Loucy (cell line): ENCODE measurements at regions not wholly inside any gene's neighbourhood (a gene's known extent, or its start where the extent isn't known, plus 50 kb on each side); places are given as distances from the start of the nearest gene placed in this dataset.

Experiments
- H2AFZ ChIP-seq: fragments of 200-600 bp; sonication (generic); 2 replicates; pipeline ENCODE4 v1.6.0; 2016; ENCODE audit warnings: antibody characterized with exemption, mild to moderate bottlenecking, low read length, moderate library complexity
- H3F3A ChIP-seq: fragments of 200-600 bp; 2 replicates; pipeline ENCODE4 v1.6.0; 2016; ENCODE audit warnings: antibody characterized with exemption, low read depth, mild to moderate bottlenecking
- H3K27me3 ChIP-seq: fragments of 200-600 bp; sonication (generic); 2 replicates; pipeline ENCODE4 v1.6.1; 2014; ENCODE audit warnings: low read length, mild to moderate bottlenecking; ENCODE audit not compliant: insufficient read depth, poor library complexity, severe bottlenecking
- H3K36me3 ChIP-seq: fragments of 200-600 bp; sonication (generic); 2 replicates; pipeline ENCODE4 v1.6.1; 2016; ENCODE audit warnings: low read length; ENCODE audit not compliant: insufficient read depth
- H3K4me1 ChIP-seq: fragments of 200-600 bp; sonication (generic); 2 replicates; pipeline ENCODE4 v1.5.1; 2014; ENCODE audit warnings: low read length, mild to moderate bottlenecking; ENCODE audit not compliant: insufficient read depth, poor library complexity, severe bottlenecking
- H3K4me2 ChIP-seq: fragments of 200-600 bp; sonication (generic); 2 replicates; pipeline ENCODE4 v1.6.0; 2014; ENCODE audit warnings: antibody characterized with exemption, low read length, low read depth, mild to moderate bottlenecking; ENCODE audit not compliant: poor library complexity, severe bottlenecking
- H3K4me3 ChIP-seq: fragments of 200-600 bp; sonication (generic); 2 replicates; pipeline ENCODE4 v1.5.1; 2014; ENCODE audit warnings: low read length, mild to moderate bottlenecking, mixed read lengths; ENCODE audit not compliant: poor library complexity, severe bottlenecking
- H3K79me2 ChIP-seq: fragments of 200-600 bp; sonication (generic); 2 replicates; pipeline ENCODE4 v1.6.1; 2014; ENCODE audit warnings: low read length; ENCODE audit not compliant: insufficient read depth
- H3K9ac ChIP-seq: fragments of 200-600 bp; sonication (generic); 2 replicates; pipeline ENCODE4 v1.6.0; 2014; ENCODE audit warnings: mild to moderate bottlenecking, low read depth, low read length, moderate library complexity; ENCODE audit not compliant: poor library complexity, severe bottlenecking
- H3K9me2 ChIP-seq: fragments of 200-600 bp; sonication (generic); replicated peaks from 2 replicates; pipeline ENCODE4 v1.6.1; 2016; ENCODE audit warnings: low read depth, low read length, mixed read lengths
- H3K9me3 ChIP-seq: fragments of 200-600 bp; sonication (generic); 2 replicates; pipeline ENCODE4 v1.6.1; 2014; ENCODE audit warnings: mild to moderate bottlenecking, antibody characterized with exemption, low read length, low read depth; ENCODE audit not compliant: insufficient read depth
- H4K20me1 ChIP-seq: fragments of 200-600 bp; sonication (generic); 2 replicates; pipeline ENCODE4 v1.6.0; 2014; ENCODE audit warnings: antibody characterized with exemption, low read length, mild to moderate bottlenecking; ENCODE audit not compliant: insufficient read depth, poor library complexity, severe bottlenecking
- CTCF ChIP-seq: fragments of 200-600 bp; sonication (generic); conservative IDR thresholded peaks from 2 replicates; pipeline ENCODE4 v1.5.1; 2014; ENCODE audit warnings: mild to moderate bottlenecking, antibody characterized with exemption, low read length
- EZH2phosphoT487 ChIP-seq: fragments of 200-600 bp; IDR thresholded peaks from 2 replicates; pipeline ENCODE4 v1.6.1; 2018; ENCODE audit warnings: antibody characterized with exemption, mild to moderate bottlenecking, moderate library complexity, borderline replicate concordance

GRCh38 chr16:5801396-5801795 lies 703.8 kb upstream of the EEF2KMT start:
- no peaks in the 10 kb centered on the region for H3K79me2 ChIP-seq
- H2AFZ ChIP-seq = no peak overlapping the region
- no peak for TF ChIP-seq EZH2phosphoT487
- no peak for TF ChIP-seq CTCF
- no peaks in the 10 kb centered on the region for H3K9me3 ChIP-seq
- H3K27me3 ChIP-seq = no peaks in the 10 kb centered on the region
- no peak overlapping the region for H3K4me2 ChIP-seq
- no peaks in the 10 kb centered on the region for H3K9me2 ChIP-seq
- no peaks in the 10 kb centered on the region for H3K4me1 ChIP-seq
- no peak overlapping the region for H3K9ac ChIP-seq
- no peaks in the 10 kb centered on the region for H4K20me1 ChIP-seq
- H3K36me3 ChIP-seq = no peaks in the 10 kb centered on the region
- H3F3A ChIP-seq = no peaks in the 10 kb centered on the region
- H3K4me3 ChIP-seq = no peak overlapping the region

GRCh38 chr16:5793556-5793955 lies 696.0 kb upstream of the EEF2KMT start:
- Histone ChIP-seq H3K9me3 (no peaks in the 10 kb centered on the region), H3K4me1 (no peaks in the 10 kb centered on the region), H3K4me2 (no peak overlapping the region), H3K9ac (no peak overlapping the region), H3K27me3 (no peaks in the 10 kb centered on the region), H2AFZ (no peak overlapping the region), H3K36me3 (no peaks in the 10 kb centered on the region), H4K20me1 (no peaks in the 10 kb centered on the region), H3K9me2 (no peaks in the 10 kb centered on the region), H3K79me2 (no peaks in the 10 kb centered on the region), H3K4me3 (no peak overlapping the region), H3F3A (no peaks in the 10 kb centered on the region)
- TF ChIP-seq CTCF = no peak
- no peak for TF ChIP-seq EZH2phosphoT487

- TF ChIP-seq EZH2phosphoT487 = no peak
- no peak for TF ChIP-seq CTCF
- no peak overlapping the region for H3K4me2 ChIP-seq
These were observed 693.5 kb upstream of the EEF2KMT start for GRCh38 chr16:5791011-5791657.

More at GRCh38 chr16:5791011-5791657, 693.5 kb upstream of the EEF2KMT start:
- Histone ChIP-seq H2AFZ (no peak overlapping the region), H4K20me1 (no peaks in the 10 kb centered on the region), H3F3A (no peaks in the 10 kb centered on the region), H3K9me2 (no peaks in the 10 kb centered on the region), H3K36me3 (no peaks in the 10 kb centered on the region), H3K4me1 (no peaks in the 10 kb centered on the region), H3K79me2 (no peaks in the 10 kb centered on the region), H3K9ac (no peak overlapping the region), H3K4me3 (no peak overlapping the region), H3K27me3 (no peaks in the 10 kb centered on the region), H3K9me3 (no peaks in the 10 kb centered on the region)
